ENCODE measurements at regions not wholly inside any gene's neighbourhood (a gene's known extent, or its start where the extent isn't known, plus 50 kb on each side); places are given as distances from the start of the nearest gene placed in this dataset.

GRCh38 chr10:44039599-44039998, 345.3 kb downstream of the CXCL12 start:
- no peak for TF ChIP-seq CTCF (IDR thresholded peaks at IDR 0.05; ENCODE audit: unreplicated experiment)
- Mint-ChIP-seq H3K4me3 (ENCODE audit: low read depth, unreplicated experiment) (no peak overlapping the region), H3K4me1 (ENCODE audit: low read depth, unreplicated experiment) (no peaks in the 10 kb centered on the region), H3K27ac (ENCODE audit: unreplicated experiment) (no peak overlapping the region), H3K36me3 (ENCODE audit: insufficient read depth, unreplicated experiment) (no peaks in the 10 kb centered on the region), H3K9me3 (ENCODE audit: low read depth, unreplicated experiment) (no peaks in the 10 kb centered on the region), H3K27me3 (ENCODE audit: unreplicated experiment) (no peaks in the 10 kb centered on the region)
- CTCF ChIA-PET = no interaction called here
- DNase-seq = no peak
- no TSS peak for BruUV-seq (replicated peaks)
- intact Hi-C loops (cut with micrococcal nuclease; ENCODE audit: unreplicated experiment) = no loop called here

GRCh38 chr10:44036425-44036824, 348.5 kb downstream of the CXCL12 start:
- no peak for TF ChIP-seq CTCF (IDR thresholded peaks at IDR 0.05; ENCODE audit: unreplicated experiment)
- H3K4me3 Mint-ChIP-seq (ENCODE audit: low read depth, unreplicated experiment) = no peak overlapping the region

GRCh38 chr10:44035474-44036197, 349.3 kb downstream of the CXCL12 start:
- BruUV-seq (replicated peaks) = no TSS peak
- no peaks in the 10 kb centered on the region for H3K27me3 Mint-ChIP-seq (ENCODE audit: unreplicated experiment)
- CTCF ChIA-PET = no interaction called here

More at GRCh38 chr10:44036425-44036824, 348.5 kb downstream of the CXCL12 start:
- Mint-ChIP-seq H3K27ac (ENCODE audit: unreplicated experiment) (no peak overlapping the region), H3K4me1 (ENCODE audit: low read depth, unreplicated experiment) (no peaks in the 10 kb centered on the region), H3K9me3 (ENCODE audit: low read depth, unreplicated experiment) (no peaks in the 10 kb centered on the region), H3K36me3 (ENCODE audit: insufficient read depth, unreplicated experiment) (no peaks in the 10 kb centered on the region), H3K27me3 (ENCODE audit: unreplicated experiment) (no peaks in the 10 kb centered on the region)
- no peak for DNase-seq
- intact Hi-C loops (cut with micrococcal nuclease; ENCODE audit: unreplicated experiment) = no loop called here
- no TSS peak for BruUV-seq (replicated peaks)
- CTCF ChIA-PET = no interaction called here

GRCh38 chr10:44034946-44035345, 350.0 kb downstream of the CXCL12 start:
- H3K4me3 Mint-ChIP-seq (ENCODE audit: low read depth, unreplicated experiment) = no peak overlapping the region
- no TSS peak for BruUV-seq (replicated peaks)
- CTCF ChIA-PET = no interaction called here

More at GRCh38 chr10:44035474-44036197, 349.3 kb downstream of the CXCL12 start:
- Mint-ChIP-seq H3K36me3 (ENCODE audit: insufficient read depth, unreplicated experiment) (no peaks in the 10 kb centered on the region), H3K4me1 (ENCODE audit: low read depth, unreplicated experiment) (no peaks in the 10 kb centered on the region), H3K4me3 (ENCODE audit: low read depth, unreplicated experiment) (no peak overlapping the region), H3K9me3 (ENCODE audit: low read depth, unreplicated experiment) (no peaks in the 10 kb centered on the region), H3K27ac (ENCODE audit: unreplicated experiment) (no peak overlapping the region)
- TF ChIP-seq CTCF (IDR thresholded peaks at IDR 0.05; ENCODE audit: unreplicated experiment) = no peak
- intact Hi-C loops (cut with micrococcal nuclease; ENCODE audit: unreplicated experiment) = no loop called here
- DNase-seq = no peak

More at GRCh38 chr10:44034946-44035345, 350.0 kb downstream of the CXCL12 start:
- no peak overlapping the region for H3K27ac Mint-ChIP-seq (ENCODE audit: unreplicated experiment)
- intact Hi-C loops (cut with micrococcal nuclease; ENCODE audit: unreplicated experiment) = no loop called here
- no peak for TF ChIP-seq CTCF (IDR thresholded peaks at IDR 0.05; ENCODE audit: unreplicated experiment)
- DNase-seq = no peak
- H3K9me3 Mint-ChIP-seq (ENCODE audit: low read depth, unreplicated experiment) = no peaks in the 10 kb centered on the region
- H3K27me3 Mint-ChIP-seq (ENCODE audit: unreplicated experiment) = no peaks in the 10 kb centered on the region
- no peaks in the 10 kb centered on the region for H3K36me3 Mint-ChIP-seq (ENCODE audit: insufficient read depth, unreplicated experiment)
- H3K4me1 Mint-ChIP-seq (ENCODE audit: low read depth, unreplicated experiment) = no peaks in the 10 kb centered on the region

Data from Calu3 (cell line).